OCI-LY7 (cell line): ENCODE measurements at regions not wholly inside any gene's neighbourhood (a gene's known extent, or its start where the extent isn't known, plus 50 kb on each side); places are given as distances from the start of the nearest gene placed in this dataset.

Source experiments
- CTCF ChIP-seq: fragments of 200-600 bp; sonication (generic); conservative IDR thresholded peaks from 2 replicates; pipeline ENCODE4 v1.5.1; 2014; ENCODE audit warnings: mild to moderate bottlenecking, antibody characterized with exemption, low read length, moderate library complexity, mixed read lengths
- EZH2phosphoT487 ChIP-seq: fragments of 200-600 bp; sonication (generic); IDR thresholded peaks from 2 replicates; pipeline ENCODE4 v1.6.1; 2018; ENCODE audit warnings: low read depth, borderline replicate concordance, mild to moderate bottlenecking, mixed run types, antibody characterized with exemption, low read length, moderate library complexity, mixed read lengths

GRCh38 chr2:220654322-220654721, 917.8 kb downstream of the EPHA4 start:
- TF ChIP-seq CTCF (no peak), EZH2phosphoT487 (no peak)
